Pancreas (tissue), 10 donors: ENCODE measurements at regions not wholly inside any gene's neighbourhood (a gene's known extent, or its start where the extent isn't known, plus 50 kb on each side); places are given as distances from the start of the nearest gene placed in this dataset.

ENCODE experiments used
- ATAC-seq, 4 donors: fragments of 200-7000 bp; cut with Tn5 transposase; one replicate each; pipeline versions ENCODE4 v1.8.0 to v1.9.1; 2020; ENCODE audit warnings: mild to moderate bottlenecking in 4 of 4, moderate library complexity in 4 of 4
- DNase-seq, 6 donors: peaks; one replicate each; pipeline ENCODE4 v3.0.0-alpha.2; 2020
- FAIRE-seq: peaks from 2 replicates; lab custom pipeline; 2012; peaks lifted over from hg19 to GRCh38; lab: Jason Lieb, UNC
- H3K27ac ChIP-seq, 4 donors: fragments of 200-600 bp; sonication (generic); 1 replicate in 3 of 4; 2 replicates in 1 of 4; pipeline versions ENCODE4 v1.5.0 to v1.8.0; 2020
- H3K27me3 ChIP-seq, 4 donors: fragments of 200-600 bp; one replicate each; pipeline ENCODE4 v1.8.0; 2021
- H3K36me3 ChIP-seq, 3 donors: fragments of 200-600 bp; sonication (generic) in 1 of 3; one replicate each; pipeline versions ENCODE4 v1.5.0 to v1.8.0; 2020 to 2021
- H3K4me1 ChIP-seq, 3 donors: fragments of 200-600 bp; one replicate each; pipeline ENCODE4 v1.8.0; 2021
- H3K4me3 ChIP-seq, 4 donors: fragments of 200-600 bp; sonication (generic) in 2 of 4; one replicate each; pipeline versions ENCODE4 v1.5.0 to v1.8.0; 2020 to 2021
- H3K9me3 ChIP-seq, 4 donors: fragments of 200-600 bp; one replicate each; pipeline ENCODE4 v1.8.0; 2021
- WGBS, 2 donors: extraction: QIAGEN DNeasy Blood & Tissue Kit; methylation state at CpG; one replicate each; pipeline ENCODE4 v1.1.7; 2013; 5-methylcytosine and 5-hydroxymethylcytosine counted together
- intact Hi-C, 3 donors: fragments of 100-400 bp; cut with DNase I; formaldehyde crosslinking; loops; one replicate each; pipeline versions ENCODE4 v1.11.1 to v1.14.2; 2022
- TF ChIP-seq, protein P1 (sequence below), 4 donors: fragments of 200-600 bp; sonication (generic) in 3 of 4; IDR thresholded peaks; one replicate each; pipeline versions ENCODE4 v1.5.0 to v1.8.0; 2021; ENCODE audit warnings: antibody characterized with exemption in 4 of 4
- donor health status: healthy with polysubstance abuse.
- donor health status: DM: no; HTN: no; CAD: no; lungs with moderate emphysema.
- donor health status: DM: no; HTN: no; CAD: no.
- donor health status: control.
- donor health status: control.
- donor health status: Bipolar disorder and iron deficiency.
- donor health status: DM: yes; HTN: yes; CAD: no.
- donor health status: DM: no; HTN: no; CAD: no.
- donor health status: DM: no; HTN: no; CAD: no.
- donor health status: DM: yes; HTN: yes; CAD: no.

DNA sequence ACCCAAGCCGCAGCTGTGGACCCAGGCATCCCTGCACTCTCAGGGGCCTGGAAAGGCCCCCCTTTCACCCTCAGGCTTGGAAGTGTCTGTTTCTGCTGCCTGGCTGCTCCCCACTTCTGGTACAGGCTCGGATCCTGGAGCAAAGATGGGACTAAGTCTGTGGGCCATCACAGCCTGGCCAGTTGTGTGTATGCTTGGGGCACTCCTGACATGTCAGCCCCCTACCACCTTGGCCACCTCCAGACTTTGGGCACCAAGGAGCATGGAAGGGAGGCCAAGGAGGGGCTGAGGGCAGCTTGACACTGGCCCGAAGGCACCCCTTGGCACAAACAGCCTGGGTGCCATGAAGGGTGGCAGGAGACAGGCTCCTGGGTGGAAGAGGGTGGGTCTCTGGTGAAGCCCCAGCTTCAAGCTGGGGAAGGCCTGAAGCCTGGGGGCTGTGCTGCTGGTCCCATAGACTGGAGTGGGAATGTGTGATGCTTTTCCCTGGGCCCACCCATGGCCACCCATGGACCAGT, 799.4 kb upstream of the AGA start:
- Histone ChIP-seq H3K4me1 (no peaks in the 10 kb centered on the region), H3K4me3 (no peak overlapping the region), H3K27me3 (no peaks in the 10 kb centered on the region), H3K27ac (no peak overlapping the region), H3K36me3 (no peaks in the 10 kb centered on the region), H3K9me3 (no peaks in the 10 kb centered on the region)
- intact Hi-C loops, result no loop called here
- DNase-seq (peak in 1 of 6 donors; percentile 36), FAIRE-seq (no peak), ATAC-seq (no peak)
- TF ChIP-seq, protein P1, sequence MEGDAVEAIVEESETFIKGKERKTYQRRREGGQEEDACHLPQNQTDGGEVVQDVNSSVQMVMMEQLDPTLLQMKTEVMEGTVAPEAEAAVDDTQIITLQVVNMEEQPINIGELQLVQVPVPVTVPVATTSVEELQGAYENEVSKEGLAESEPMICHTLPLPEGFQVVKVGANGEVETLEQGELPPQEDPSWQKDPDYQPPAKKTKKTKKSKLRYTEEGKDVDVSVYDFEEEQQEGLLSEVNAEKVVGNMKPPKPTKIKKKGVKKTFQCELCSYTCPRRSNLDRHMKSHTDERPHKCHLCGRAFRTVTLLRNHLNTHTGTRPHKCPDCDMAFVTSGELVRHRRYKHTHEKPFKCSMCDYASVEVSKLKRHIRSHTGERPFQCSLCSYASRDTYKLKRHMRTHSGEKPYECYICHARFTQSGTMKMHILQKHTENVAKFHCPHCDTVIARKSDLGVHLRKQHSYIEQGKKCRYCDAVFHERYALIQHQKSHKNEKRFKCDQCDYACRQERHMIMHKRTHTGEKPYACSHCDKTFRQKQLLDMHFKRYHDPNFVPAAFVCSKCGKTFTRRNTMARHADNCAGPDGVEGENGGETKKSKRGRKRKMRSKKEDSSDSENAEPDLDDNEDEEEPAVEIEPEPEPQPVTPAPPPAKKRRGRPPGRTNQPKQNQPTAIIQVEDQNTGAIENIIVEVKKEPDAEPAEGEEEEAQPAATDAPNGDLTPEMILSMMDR (IDR thresholded peaks at IDR 0.05), result no peak
- WGBS, 2 donors, result 69 to 72% methylated on average over 3 of the region's 3 CpGs

DNA sequence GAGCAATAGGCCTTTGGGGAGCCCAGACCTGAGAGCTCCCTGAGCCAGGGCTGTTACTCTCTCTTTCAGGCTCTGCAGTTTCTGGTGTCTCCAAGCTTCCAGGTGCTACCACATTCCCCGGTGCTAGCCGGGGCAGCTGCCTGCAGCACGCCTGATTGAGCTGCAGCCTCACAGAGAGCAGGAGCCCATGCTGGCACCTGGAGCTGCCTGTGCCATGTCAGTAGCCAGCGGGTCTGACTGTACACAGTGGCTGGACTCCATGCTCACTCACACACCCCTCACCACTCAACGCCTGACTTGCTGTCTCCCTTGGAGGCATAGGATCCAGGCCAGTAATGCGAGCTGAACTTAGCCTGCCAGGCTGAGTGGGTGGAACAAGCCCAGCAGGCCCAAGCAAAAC, 800.4 kb upstream of the AGA start:
- no peak for ATAC-seq
- intact Hi-C loops, result no loop called here
- H3K4me1 ChIP-seq, result no peaks in the 10 kb centered on the region
- WGBS, 2 donors, result 82 to 87% methylated on average over 6 of the region's 6 CpGs
- TF ChIP-seq, protein P1 (IDR thresholded peaks at IDR 0.05), result no peak
- no peaks in the 10 kb centered on the region for H3K27me3 ChIP-seq
- H3K9me3 ChIP-seq, result no peaks in the 10 kb centered on the region
- no peak overlapping the region for H3K4me3 ChIP-seq
- peak in 1 of 6 donors; percentile 31 for DNase-seq
- H3K27ac ChIP-seq, result no peak overlapping the region
- FAIRE-seq, result no peak
- H3K36me3 ChIP-seq, result no peaks in the 10 kb centered on the region

DNA sequence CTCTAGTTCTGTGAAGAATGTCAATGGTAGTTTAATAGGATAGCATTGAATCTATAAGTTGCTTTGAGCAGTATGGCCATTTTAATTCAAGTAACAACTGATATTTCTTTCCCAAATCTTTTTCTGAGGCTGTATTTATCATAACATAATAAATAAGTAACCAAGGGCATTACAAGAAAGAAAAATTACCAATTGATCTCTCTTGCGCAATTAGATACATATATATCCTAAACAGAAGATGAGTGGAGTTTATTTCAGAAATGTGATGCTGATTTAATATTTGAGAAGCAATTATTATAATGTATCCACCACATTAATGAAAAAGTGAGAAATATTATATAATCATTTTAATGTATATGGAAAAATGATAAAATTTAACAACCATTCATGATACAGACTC, 802.5 kb upstream of the AGA start:
- TF ChIP-seq, protein P1 (IDR thresholded peaks at IDR 0.05), result no peak
- no peak overlapping the region for H3K4me3 ChIP-seq
- H3K27ac ChIP-seq, result no peak overlapping the region
- no peaks in the 10 kb centered on the region for H3K27me3 ChIP-seq
- H3K4me1 ChIP-seq, result no peaks in the 10 kb centered on the region
- intact Hi-C loops, result no loop called here
- DNase-seq (no peak), ATAC-seq (no peak), FAIRE-seq (no peak)
- H3K9me3 ChIP-seq, result no peaks in the 10 kb centered on the region
- 93 to 97% methylated on average over 1 of the region's 1 CpG for WGBS, 2 donors
- H3K36me3 ChIP-seq, result no peaks in the 10 kb centered on the region

DNA sequence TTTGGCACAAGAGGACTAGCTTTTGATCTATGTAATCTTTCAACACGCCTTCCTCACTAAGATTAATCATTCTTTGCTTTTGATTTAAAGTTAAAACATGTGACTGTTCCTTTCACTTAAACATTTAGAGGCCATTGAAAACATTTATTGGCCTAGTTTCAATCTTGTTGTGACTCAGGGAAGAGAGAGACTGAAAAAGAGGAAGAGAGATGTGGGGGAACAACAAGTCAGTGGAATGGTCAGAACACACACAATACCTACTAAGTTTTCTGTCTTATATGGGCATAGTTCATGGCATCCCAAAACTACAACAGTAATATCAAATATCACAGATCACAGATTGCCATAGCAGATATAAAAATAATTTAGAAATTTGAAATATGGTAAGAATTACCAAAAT, 812.9 kb upstream of the AGA start:
- H3K4me3 ChIP-seq, result no peak overlapping the region
- TF ChIP-seq, protein P1 (IDR thresholded peaks at IDR 0.05), result no peak
- H3K4me1 ChIP-seq, result no peaks in the 10 kb centered on the region
- H3K27ac ChIP-seq, result no peak overlapping the region
- H3K36me3 ChIP-seq, result no peaks in the 10 kb centered on the region
- H3K27me3 ChIP-seq, result no peaks in the 10 kb centered on the region
- WGBS, 2 donors, result 34 to 40% methylated on average over 1 of the region's 1 CpG
- no peak for DNase-seq
- intact Hi-C loops, result no loop called here
- H3K9me3 ChIP-seq, result no peaks in the 10 kb centered on the region
- ATAC-seq, result no peak
- FAIRE-seq, result no peak

DNA sequence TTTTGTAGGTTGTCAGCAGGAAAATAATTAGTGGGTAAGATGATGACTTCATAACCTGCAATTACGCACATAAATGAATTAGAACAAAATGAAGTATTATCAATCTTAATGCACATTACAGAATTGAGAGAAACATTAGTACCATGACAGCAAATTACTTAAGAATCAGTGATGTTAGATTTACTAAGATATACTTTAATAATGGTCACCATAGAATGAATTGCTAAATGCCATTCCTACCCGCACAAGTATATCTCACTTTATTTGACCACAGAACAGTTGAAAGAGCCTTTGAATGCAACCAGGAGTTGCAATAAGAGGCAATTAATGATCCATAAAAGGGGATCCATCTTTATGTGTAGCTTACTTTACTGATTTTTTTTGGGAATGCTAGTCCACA, 816.4 kb upstream of the AGA start:
- Histone ChIP-seq H3K27me3 (no peaks in the 10 kb centered on the region), H3K36me3 (no peaks in the 10 kb centered on the region)
- no peak for FAIRE-seq

More for the DNA sequence above, 816.4 kb upstream of the AGA start:
- no peaks in the 10 kb centered on the region for H3K9me3 ChIP-seq
- H3K27ac ChIP-seq, result no peak overlapping the region
- TF ChIP-seq, protein P1 (IDR thresholded peaks at IDR 0.05), result no peak
- DNase-seq (no peak), ATAC-seq (no peak)
- H3K4me3 ChIP-seq, result no peak overlapping the region
- 91 to 92% methylated on average over 2 of the region's 2 CpGs for WGBS, 2 donors
- intact Hi-C loops, result no loop called here
- H3K4me1 ChIP-seq, result no peaks in the 10 kb centered on the region
